Esophagus (tissue), 2 donors: ENCODE measurements at regions not wholly inside any gene's neighbourhood (a gene's known extent, or its start where the extent isn't known, plus 50 kb on each side); places are given as distances from the start of the nearest gene placed in this dataset.

ENCODE experiments used
- H3K27ac ChIP-seq, 2 donors: one replicate each; pipeline ENCODE4 v1.5.1; 2013; ENCODE audit warnings: low read depth in 2 of 2, mild to moderate bottlenecking in 2 of 2, inconsistent platforms in 1 of 2, low read length in 1 of 2, moderate library complexity in 1 of 2
- H3K27me3 ChIP-seq, 2 donors: one replicate each; pipeline ENCODE4 v1.6.1; 2013; ENCODE audit warnings: low read length in 2 of 2, control low read depth in 1 of 2, mild to moderate bottlenecking in 1 of 2; ENCODE audit not compliant: insufficient read depth in 2 of 2, control insufficient read depth in 1 of 2
- H3K36me3 ChIP-seq, 2 donors: one replicate each; pipeline ENCODE4 v1.6.1; 2013; ENCODE audit warnings: low read length in 1 of 2; ENCODE audit not compliant: control insufficient read depth in 2 of 2, insufficient read depth in 2 of 2
- H3K4me1 ChIP-seq, 2 donors: one replicate each; pipeline ENCODE4 v1.6.1; 2013; ENCODE audit warnings: low read length in 1 of 2; ENCODE audit not compliant: control insufficient read depth in 2 of 2, insufficient read depth in 2 of 2
- H3K4me3 ChIP-seq, 2 donors: one replicate each; pipeline ENCODE4 v1.5.1; 2013; ENCODE audit warnings: low read length in 2 of 2, mild to moderate bottlenecking in 2 of 2, low read depth in 1 of 2, moderate library complexity in 1 of 2
- H3K9me3 ChIP-seq, 2 donors: one replicate each; pipeline ENCODE4 v1.6.1; 2013; ENCODE audit warnings: mild to moderate bottlenecking in 2 of 2, low read depth in 1 of 2, low read length in 1 of 2, moderate library complexity in 1 of 2; ENCODE audit not compliant: control insufficient read depth in 2 of 2, insufficient read depth in 1 of 2
- WGBS, 2 donors: extraction: QIAGEN DNeasy Blood & Tissue Kit; methylation state at CpG; one replicate each; pipeline ENCODE4 v1.1.7; 2013; 5-methylcytosine and 5-hydroxymethylcytosine counted together
- donor health status: healthy with polysubstance abuse.
- donor health status: Bipolar disorder and iron deficiency.

DNA sequence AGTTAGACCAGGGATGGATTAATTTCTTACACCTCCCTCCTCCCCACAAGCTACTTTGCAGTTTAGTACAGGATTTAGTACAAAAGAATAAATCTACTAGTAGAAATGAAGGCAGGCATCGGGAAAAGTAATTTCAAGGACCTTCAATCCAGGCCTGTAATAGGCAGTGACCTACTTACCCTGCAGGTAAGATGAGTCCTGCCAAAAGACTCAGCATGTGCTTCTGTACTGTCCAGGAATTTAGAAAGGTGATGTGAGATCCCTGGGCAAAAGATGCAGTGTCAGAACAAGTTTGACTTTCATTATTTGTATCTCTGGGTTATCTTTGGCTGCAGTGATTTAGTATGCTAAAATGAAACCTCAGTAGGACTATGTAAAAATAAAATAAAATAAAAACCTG, 403.0 kb downstream of the NOVA1 start:
- H3K4me1 ChIP-seq = no peaks in the 10 kb centered on the region
- no peaks in the 10 kb centered on the region for H3K9me3 ChIP-seq
- no peak overlapping the region for H3K4me3 ChIP-seq
- 84 to 97% methylated on average over 1 of the region's 1 CpG for WGBS, 2 donors
- no peaks in the 10 kb centered on the region for H3K27me3 ChIP-seq
- H3K27ac ChIP-seq = no peak overlapping the region
- H3K36me3 ChIP-seq = no peaks in the 10 kb centered on the region

DNA sequence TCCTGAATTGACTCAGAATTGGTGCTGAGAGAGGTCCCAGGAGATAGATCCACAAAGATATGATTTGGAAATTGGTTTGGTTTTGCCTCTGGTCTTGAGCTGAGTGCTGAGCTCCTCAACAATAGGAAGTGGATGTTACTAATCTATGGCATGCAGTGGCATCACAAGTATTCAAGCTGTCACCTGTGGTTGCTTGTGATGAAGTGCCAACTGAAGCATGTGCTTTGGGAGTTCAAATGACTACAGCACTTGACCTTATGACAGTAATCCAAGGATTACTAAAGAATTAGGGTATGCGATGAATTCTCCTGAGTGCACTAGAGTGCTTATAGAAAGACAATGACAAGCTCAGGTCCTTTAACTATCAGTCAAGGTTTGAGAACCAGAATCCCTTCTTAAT, 406.2 kb downstream of the NOVA1 start:
- no peaks in the 10 kb centered on the region for H3K36me3 ChIP-seq
- H3K27me3 ChIP-seq = no peaks in the 10 kb centered on the region
- WGBS, 2 donors = 70 to 79% methylated on average over 1 of the region's 1 CpG
- H3K4me3 ChIP-seq = no peak overlapping the region
- H3K27ac ChIP-seq = no peak overlapping the region
- no peaks in the 10 kb centered on the region for H3K9me3 ChIP-seq
- no peaks in the 10 kb centered on the region for H3K4me1 ChIP-seq

DNA sequence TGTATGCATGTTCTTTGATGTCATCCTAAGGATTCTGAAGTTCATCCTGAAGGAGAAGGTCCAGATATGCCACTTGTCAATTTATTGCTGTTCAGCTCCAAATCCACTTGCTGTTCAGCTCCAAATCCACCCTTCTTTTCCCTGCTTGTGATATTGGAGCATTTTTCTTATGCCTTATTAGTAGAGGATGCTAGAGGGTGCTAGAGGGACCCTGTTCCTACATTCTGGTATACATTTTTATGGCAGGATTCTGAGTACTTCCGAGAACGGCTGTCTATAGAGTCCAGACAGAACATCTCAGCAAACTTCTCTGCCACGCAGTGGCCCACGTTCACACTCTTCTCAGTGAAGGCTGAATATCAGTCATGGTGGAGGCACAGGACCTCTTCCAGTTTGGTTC, 406.7 kb downstream of the NOVA1 start:
- H3K36me3 ChIP-seq = no peaks in the 10 kb centered on the region
- no peaks in the 10 kb centered on the region for H3K9me3 ChIP-seq
- no peaks in the 10 kb centered on the region for H3K4me1 ChIP-seq
- no peak overlapping the region for H3K27ac ChIP-seq
- no peak overlapping the region for H3K4me3 ChIP-seq
- no peaks in the 10 kb centered on the region for H3K27me3 ChIP-seq
- WGBS, 2 donors = 73 to 87% methylated on average over 4 of the region's 4 CpGs

DNA sequence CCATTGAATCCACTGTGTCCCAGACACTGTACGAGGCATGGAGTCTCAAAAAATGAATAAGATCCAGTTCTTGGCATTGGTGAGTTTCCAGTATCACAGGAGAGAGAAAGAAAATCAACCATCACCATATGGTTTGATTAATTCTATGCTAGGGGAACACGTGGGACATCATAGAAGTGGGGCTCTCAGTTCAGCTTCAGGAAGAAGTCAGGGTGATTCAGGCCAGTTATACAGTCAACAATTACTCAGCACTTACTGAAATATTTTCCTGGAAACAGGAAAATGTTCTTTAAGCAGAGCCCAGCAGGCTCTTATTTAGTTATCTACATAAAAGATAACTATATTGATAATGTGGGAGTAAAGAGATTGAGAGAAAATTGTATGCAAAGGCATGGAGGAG, 407.2 kb downstream of the NOVA1 start:
- Histone ChIP-seq H3K9me3 (no peaks in the 10 kb centered on the region), H3K4me3 (no peak overlapping the region), H3K36me3 (no peaks in the 10 kb centered on the region), H3K27me3 (no peaks in the 10 kb centered on the region), H3K4me1 (no peaks in the 10 kb centered on the region), H3K27ac (no peak overlapping the region)
- WGBS, 2 donors = 45 to 60% methylated on average over 2 of the region's 2 CpGs

DNA sequence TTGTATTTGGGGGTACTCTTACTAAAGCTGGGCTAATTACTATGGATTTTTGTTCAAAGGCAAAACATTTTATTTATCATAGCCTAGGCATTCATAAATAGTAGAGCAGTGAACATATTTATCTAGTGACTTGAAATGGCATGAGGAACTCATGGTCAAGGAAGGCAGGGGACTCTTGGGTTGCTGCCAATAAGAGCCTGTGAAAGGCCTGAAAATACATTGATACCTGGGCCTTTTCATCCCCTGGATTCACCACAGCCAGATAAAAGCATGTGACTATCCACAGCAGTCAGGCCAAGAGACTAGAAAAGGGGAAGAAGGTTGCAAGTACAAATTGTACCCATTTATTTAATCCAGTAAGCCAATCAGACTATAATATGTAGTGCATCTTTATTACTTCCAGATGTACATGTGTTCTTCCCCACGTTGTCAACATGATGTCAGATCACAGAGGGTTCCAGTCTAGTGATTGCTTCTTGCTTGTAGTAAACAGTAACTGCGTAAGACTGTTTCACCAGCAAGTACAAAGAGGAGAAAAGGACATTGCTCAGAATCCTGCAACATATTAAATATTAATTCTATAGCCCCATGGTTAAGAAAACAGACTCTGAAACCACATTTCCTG, 409.7 kb downstream of the NOVA1 start:
- WGBS, 2 donors = 63 to 73% methylated on average over 2 of the region's 2 CpGs
- H3K4me1 ChIP-seq = no peaks in the 10 kb centered on the region
- no peak overlapping the region for H3K4me3 ChIP-seq
- no peaks in the 10 kb centered on the region for H3K27me3 ChIP-seq
- no peaks in the 10 kb centered on the region for H3K9me3 ChIP-seq
- H3K27ac ChIP-seq = no peak overlapping the region
- H3K36me3 ChIP-seq = no peaks in the 10 kb centered on the region

DNA sequence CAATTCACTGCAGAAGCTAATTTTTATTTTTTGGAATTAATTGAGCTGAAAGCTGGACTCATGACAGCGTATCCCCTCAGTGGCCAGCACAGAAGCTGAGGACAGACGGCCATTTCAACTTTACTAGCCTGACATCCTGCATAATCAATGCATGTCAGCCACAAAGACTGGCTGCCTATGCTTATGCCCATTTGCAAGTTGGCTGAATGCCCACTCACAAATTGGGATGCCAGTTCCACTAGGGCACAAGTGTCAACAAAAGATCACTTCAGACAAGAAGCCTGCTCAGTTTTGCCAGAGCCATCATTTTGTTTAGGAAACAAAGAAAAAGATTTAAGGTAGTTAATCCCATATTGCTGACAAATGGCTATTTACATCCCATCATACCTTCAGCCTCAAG, 417.6 kb downstream of the NOVA1 start:
- Histone ChIP-seq H3K4me1 (no peaks in the 10 kb centered on the region), H3K27me3 (no peaks in the 10 kb centered on the region), H3K4me3 (no peak overlapping the region), H3K9me3 (no peaks in the 10 kb centered on the region), H3K27ac (no peak overlapping the region), H3K36me3 (no peaks in the 10 kb centered on the region)
- WGBS, 2 donors = 63 to 75% methylated on average over 2 of the region's 2 CpGs

DNA sequence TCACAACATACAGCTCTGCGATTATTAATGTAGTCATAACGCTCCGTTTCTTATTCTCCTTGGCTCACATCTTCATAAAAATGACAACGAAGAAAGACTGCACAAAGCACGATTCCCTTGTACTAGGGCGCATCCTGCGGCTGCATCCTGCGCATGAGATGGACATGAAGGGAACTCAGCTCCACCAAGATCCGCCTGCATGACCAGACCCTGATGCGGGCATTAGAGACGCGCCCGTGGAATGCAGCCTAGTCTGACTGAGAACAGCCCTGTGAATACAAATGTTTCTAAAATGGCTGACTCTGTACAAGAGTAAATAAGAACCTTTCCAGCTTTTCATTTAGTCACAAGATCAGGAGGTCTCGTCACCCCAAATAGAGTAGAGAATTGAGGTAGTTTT, 422.2 kb downstream of the NOVA1 start:
- Histone ChIP-seq H3K9me3 (no peaks in the 10 kb centered on the region), H3K4me3 (no peak overlapping the region), H3K36me3 (no peaks in the 10 kb centered on the region), H3K27ac (no peak overlapping the region), H3K4me1 (no peaks in the 10 kb centered on the region), H3K27me3 (no peaks in the 10 kb centered on the region)
- 92 to 95% methylated on average over 14 of the region's 14 CpGs for WGBS, 2 donors

DNA sequence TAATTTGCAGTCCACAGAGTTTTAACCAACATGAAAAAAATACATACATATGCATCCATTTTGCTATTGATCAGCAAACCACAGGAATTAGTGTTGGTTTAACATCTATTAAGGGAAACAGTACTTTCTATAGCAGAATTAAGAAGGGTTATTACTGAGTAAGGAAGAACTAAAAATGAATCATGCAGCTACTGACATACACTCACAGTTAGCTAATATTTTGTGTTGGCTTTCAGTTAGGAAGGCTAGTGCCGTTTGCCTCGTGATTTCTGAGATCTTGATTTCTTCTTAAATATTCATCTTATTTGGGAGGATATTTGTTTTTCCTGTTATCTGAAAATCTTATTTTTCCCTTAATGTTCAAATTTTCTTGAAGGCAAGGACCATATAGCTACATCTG, 423.4 kb downstream of the NOVA1 start:
- Histone ChIP-seq H3K27ac (no peak overlapping the region), H3K27me3 (no peaks in the 10 kb centered on the region), H3K4me3 (no peak overlapping the region), H3K36me3 (no peaks in the 10 kb centered on the region), H3K9me3 (no peaks in the 10 kb centered on the region), H3K4me1 (no peaks in the 10 kb centered on the region)
- WGBS, 2 donors = 73 to 89% methylated on average over 2 of the region's 2 CpGs

DNA sequence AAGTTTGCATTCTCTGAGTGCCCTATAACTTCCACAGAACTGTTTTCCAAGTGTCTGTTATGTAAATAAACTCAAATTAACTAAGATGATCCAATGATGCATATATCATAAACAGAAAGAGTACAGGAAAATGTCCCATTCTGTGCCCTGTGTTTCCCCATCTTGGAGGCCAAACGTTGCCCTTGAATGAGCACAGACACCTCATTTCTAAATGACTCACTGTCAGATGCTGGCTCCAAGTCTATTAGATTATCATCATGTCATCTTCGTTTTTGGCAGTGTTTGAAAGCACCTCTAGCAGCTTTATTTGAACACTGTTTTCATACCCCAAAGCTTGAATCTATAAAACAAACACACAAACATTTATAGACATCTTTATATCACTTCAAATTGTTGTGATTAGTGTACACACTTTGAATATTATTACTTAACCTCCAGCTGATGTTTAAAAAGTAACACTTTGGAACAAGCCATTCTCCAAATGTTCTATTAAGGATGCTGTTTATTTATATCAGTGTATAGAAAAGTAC, 424.2 kb downstream of the NOVA1 start:
- H3K4me1 ChIP-seq = no peaks in the 10 kb centered on the region
- no peaks in the 10 kb centered on the region for H3K27me3 ChIP-seq
- H3K36me3 ChIP-seq = no peaks in the 10 kb centered on the region
- no peak overlapping the region for H3K27ac ChIP-seq
- no peak overlapping the region for H3K4me3 ChIP-seq
- WGBS, 2 donors = 13 to 18% methylated on average over 2 of the region's 2 CpGs
- no peaks in the 10 kb centered on the region for H3K9me3 ChIP-seq

DNA sequence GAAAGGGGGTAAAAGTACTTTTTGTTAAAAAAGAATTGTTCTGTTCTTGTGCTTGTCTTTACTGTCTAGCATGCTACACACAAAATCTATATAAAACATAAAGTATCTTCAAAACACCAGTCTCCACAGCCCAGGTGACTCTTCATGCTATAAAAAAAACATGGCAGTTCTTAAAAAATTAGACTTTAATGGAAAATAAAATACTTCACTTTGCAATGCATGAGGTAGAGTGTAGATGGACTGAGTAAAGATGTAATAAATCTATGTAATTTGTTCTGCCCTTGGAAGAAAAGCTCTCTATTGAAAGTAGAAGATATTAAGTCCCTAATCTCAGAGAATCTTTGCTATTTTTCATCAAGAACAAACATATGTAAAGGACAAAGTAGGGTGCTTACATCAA, 425.4 kb downstream of the NOVA1 start:
- Histone ChIP-seq H3K9me3 (no peaks in the 10 kb centered on the region), H3K36me3 (no peaks in the 10 kb centered on the region), H3K4me3 (no peak overlapping the region), H3K27me3 (no peaks in the 10 kb centered on the region), H3K27ac (no peak overlapping the region), H3K4me1 (no peaks in the 10 kb centered on the region)
